HUES48 (cell line): ENCODE measurements at regions not wholly inside any gene's neighbourhood (a gene's known extent, or its start where the extent isn't known, plus 50 kb on each side); places are given as distances from the start of the nearest gene placed in this dataset.

Source experiments
- H3K27ac ChIP-seq: one replicate; pipeline ENCODE4 v1.7.0; 2013; ENCODE audit warnings: low read depth, low read length, inconsistent platforms
- H3K27me3 ChIP-seq: 2 replicates; pipeline ENCODE4 v1.6.1; 2013; ENCODE audit warnings: mild to moderate bottlenecking, low read length; ENCODE audit not compliant: control insufficient read depth, insufficient read depth
- H3K36me3 ChIP-seq: 2 replicates; pipeline ENCODE4 v1.6.1; 2013; ENCODE audit warnings: low read length; ENCODE audit not compliant: control insufficient read depth, insufficient read depth
- H3K4me1 ChIP-seq: 2 replicates; pipeline ENCODE4 v1.6.1; 2013; ENCODE audit warnings: mild to moderate bottlenecking, low read length; ENCODE audit not compliant: control insufficient read depth, insufficient read depth
- H3K4me3 ChIP-seq: 2 replicates; pipeline ENCODE4 v1.5.1; 2013; ENCODE audit warnings: mild to moderate bottlenecking, low read depth, low read length
- H3K9ac ChIP-seq: 2 replicates; pipeline ENCODE4 v1.6.1; 2013; ENCODE audit warnings: mild to moderate bottlenecking, low read depth, low read length, moderate library complexity
- H3K9me3 ChIP-seq: 2 replicates; pipeline ENCODE4 v1.6.1; 2013; ENCODE audit warnings: low read length; ENCODE audit not compliant: control insufficient read depth, insufficient read depth

- Histone ChIP-seq H3K27me3 (no peaks in the 10 kb centered on the region), H3K9me3 (peaks cover 93% of the 10 kb centered on the region), H3K36me3 (no peaks in the 10 kb centered on the region), H3K27ac (no peak overlapping the region), H3K9ac (no peak overlapping the region), H3K4me1 (no peaks in the 10 kb centered on the region), H3K4me3 (no peak overlapping the region)
Measured at GRCh38 chr13:19062019-19062646, 119.5 kb downstream of the TUBA3C start.

- Histone ChIP-seq H3K27ac (no peak overlapping the region), H3K27me3 (no peaks in the 10 kb centered on the region), H3K4me1 (no peaks in the 10 kb centered on the region), H3K36me3 (no peaks in the 10 kb centered on the region), H3K9ac (no peak overlapping the region), H3K9me3 (peaks cover 93% of the 10 kb centered on the region), H3K4me3 (no peak overlapping the region)
Measured at GRCh38 chr13:19061278-19061677, 120.3 kb downstream of the TUBA3C start.

DNA sequence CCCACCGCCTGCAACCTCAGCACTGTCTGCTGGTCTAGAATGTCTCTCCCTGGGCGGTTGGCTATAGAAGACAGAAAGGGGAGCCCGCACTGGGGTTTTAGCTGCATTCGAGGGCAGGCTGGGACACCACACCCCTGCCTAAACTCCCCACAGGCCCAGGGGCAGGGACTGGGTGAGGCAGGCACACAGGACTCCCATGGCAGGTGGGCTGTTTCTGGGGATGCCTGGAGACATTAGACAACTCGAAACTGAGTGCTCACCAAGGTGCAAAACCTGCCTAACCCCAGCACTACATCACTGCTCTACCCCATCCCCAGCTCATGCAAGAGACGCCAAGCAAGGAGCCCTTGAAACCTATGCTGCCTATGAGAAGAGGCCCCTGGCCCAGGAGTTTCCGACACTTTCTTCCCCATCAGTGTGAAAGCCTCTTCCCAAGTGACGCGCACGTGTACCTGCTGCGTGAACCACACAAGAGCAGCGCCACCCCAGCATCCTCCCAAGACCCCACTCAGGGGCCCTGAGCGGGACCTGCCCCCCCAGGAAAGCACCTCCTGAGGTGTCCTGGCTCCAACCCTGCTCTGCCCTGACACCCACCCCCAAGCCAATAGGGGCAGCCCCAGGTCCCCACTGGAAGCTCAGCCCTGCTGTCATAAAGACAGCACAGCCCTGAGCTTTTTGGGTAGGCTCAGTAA, 121.2 kb downstream of the TUBA3C start:
- H3K27ac ChIP-seq, result no peak overlapping the region
- H3K4me3 ChIP-seq, result no peak overlapping the region
- H3K9me3 ChIP-seq, result peaks cover 93% of the 10 kb centered on the region
- no peaks in the 10 kb centered on the region for H3K36me3 ChIP-seq
- H3K9ac ChIP-seq, result no peak overlapping the region
- H3K4me1 ChIP-seq, result no peaks in the 10 kb centered on the region
- no peaks in the 10 kb centered on the region for H3K27me3 ChIP-seq

GRCh38 chr13:19059016-19059780, 122.4 kb downstream of the TUBA3C start:
- no peaks in the 10 kb centered on the region for H3K27me3 ChIP-seq
- H3K4me1 ChIP-seq, result no peaks in the 10 kb centered on the region
- H3K9ac ChIP-seq, result no peak overlapping the region
- no peaks in the 10 kb centered on the region for H3K36me3 ChIP-seq
- H3K4me3 ChIP-seq, result no peak overlapping the region
- peaks cover 98% of the 10 kb centered on the region for H3K9me3 ChIP-seq
- no peak overlapping the region for H3K27ac ChIP-seq

- H3K9ac ChIP-seq, result no peak overlapping the region
- H3K4me3 ChIP-seq, result no peak overlapping the region
- H3K27me3 ChIP-seq, result no peaks in the 10 kb centered on the region
- H3K4me1 ChIP-seq, result no peaks in the 10 kb centered on the region
- no peak overlapping the region for H3K27ac ChIP-seq
- H3K9me3 ChIP-seq, result peaks cover 99% of the 10 kb centered on the region
- no peaks in the 10 kb centered on the region for H3K36me3 ChIP-seq
Measured at GRCh38 chr13:19058566-19058965, 123.1 kb downstream of the TUBA3C start.

DNA sequence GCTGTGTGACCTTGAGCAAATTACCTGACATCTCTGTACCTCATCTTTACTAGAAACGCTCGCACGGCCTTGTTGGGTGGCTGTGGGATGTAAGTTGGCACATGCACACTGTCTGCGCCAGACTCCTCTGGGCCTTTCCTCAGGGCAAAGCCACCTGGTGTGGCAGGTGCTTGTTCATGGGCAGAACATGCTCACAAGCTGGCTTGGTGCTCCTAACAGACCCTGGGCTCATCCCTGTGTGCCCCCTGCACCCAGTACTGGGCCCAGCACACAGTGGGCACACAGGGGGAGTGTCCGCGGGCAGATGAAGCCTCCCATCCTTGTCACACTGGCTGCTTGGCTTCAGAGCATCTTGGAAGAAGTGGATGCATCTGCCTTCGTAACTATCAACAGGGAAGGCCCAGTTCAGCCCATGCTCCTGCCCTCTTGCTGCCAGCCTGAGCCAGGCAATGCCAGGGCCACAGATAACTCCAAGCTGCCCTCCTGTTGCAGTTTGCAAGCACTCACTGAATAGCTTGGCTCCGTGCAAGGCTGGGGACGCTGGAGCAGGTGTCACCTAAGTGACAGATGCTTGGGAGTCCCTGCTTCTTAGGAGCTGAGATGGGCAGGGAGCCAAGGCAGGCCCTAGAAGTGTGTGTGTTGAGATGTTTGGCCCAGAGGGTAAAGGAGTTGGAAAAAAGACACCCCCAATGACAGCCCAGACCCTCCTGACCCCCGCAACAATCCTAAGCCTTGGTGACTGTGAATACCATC, 123.9 kb downstream of the TUBA3C start:
- Histone ChIP-seq H3K4me1 (no peaks in the 10 kb centered on the region), H3K27me3 (no peaks in the 10 kb centered on the region), H3K9ac (no peak overlapping the region), H3K9me3 (peaks cover 100% of the 10 kb centered on the region), H3K36me3 (no peaks in the 10 kb centered on the region), H3K27ac (no peak overlapping the region), H3K4me3 (no peak overlapping the region)

DNA sequence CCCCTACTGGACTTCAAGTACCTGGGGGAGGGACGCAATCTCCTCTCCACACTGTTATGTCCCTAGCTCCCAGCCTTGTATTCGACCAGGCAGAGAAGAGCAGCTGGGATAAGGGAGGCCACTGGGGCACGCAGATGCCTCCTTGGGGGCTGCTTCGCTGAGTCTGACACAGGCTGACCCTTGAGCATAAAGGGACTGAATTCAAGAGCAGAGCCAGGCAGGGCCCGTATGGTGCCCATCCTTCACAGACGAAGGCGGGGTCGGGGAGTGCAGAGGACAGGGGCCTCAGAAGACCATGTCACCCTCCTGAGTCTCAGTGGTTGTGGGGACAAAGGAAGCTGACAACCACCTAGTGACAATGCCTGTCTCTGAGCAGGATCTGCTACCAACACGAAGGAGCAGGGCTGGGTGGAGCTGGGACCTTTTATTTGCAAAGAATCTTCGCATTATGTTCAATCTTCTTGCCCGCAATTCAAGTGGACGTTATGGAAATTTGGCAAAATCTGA, 124.6 kb downstream of the TUBA3C start:
- Histone ChIP-seq H3K27me3 (no peaks in the 10 kb centered on the region), H3K4me1 (no peaks in the 10 kb centered on the region), H3K9me3 (peaks cover 98% of the 10 kb centered on the region), H3K4me3 (no peak overlapping the region), H3K9ac (no peak overlapping the region), H3K36me3 (no peaks in the 10 kb centered on the region), H3K27ac (no peak overlapping the region)

GRCh38 chr13:19056355-19056880, 125.2 kb downstream of the TUBA3C start:
- Histone ChIP-seq H3K9me3 (peaks cover 98% of the 10 kb centered on the region), H3K36me3 (no peaks in the 10 kb centered on the region), H3K4me1 (no peaks in the 10 kb centered on the region), H3K9ac (no peak overlapping the region), H3K27ac (no peak overlapping the region), H3K27me3 (no peaks in the 10 kb centered on the region), H3K4me3 (no peak overlapping the region)

GRCh38 chr13:19055611-19056010, 126.0 kb downstream of the TUBA3C start:
- Histone ChIP-seq H3K9ac (no peak overlapping the region), H3K27me3 (no peaks in the 10 kb centered on the region), H3K9me3 (peaks cover 98% of the 10 kb centered on the region), H3K4me3 (no peak overlapping the region), H3K36me3 (no peaks in the 10 kb centered on the region), H3K4me1 (no peaks in the 10 kb centered on the region), H3K27ac (no peak overlapping the region)

GRCh38 chr13:19053561-19053960, 128.1 kb downstream of the TUBA3C start:
- Histone ChIP-seq H3K27me3 (no peaks in the 10 kb centered on the region), H3K36me3 (no peaks in the 10 kb centered on the region), H3K9me3 (peaks cover 94% of the 10 kb centered on the region), H3K4me1 (no peaks in the 10 kb centered on the region), H3K4me3 (no peak overlapping the region), H3K27ac (no peak overlapping the region), H3K9ac (no peak overlapping the region)
